ENCODE measurements at regions not wholly inside any gene's neighbourhood (a gene's known extent, or its start where the extent isn't known, plus 50 kb on each side); places are given as distances from the start of the nearest gene placed in this dataset.

DNA sequence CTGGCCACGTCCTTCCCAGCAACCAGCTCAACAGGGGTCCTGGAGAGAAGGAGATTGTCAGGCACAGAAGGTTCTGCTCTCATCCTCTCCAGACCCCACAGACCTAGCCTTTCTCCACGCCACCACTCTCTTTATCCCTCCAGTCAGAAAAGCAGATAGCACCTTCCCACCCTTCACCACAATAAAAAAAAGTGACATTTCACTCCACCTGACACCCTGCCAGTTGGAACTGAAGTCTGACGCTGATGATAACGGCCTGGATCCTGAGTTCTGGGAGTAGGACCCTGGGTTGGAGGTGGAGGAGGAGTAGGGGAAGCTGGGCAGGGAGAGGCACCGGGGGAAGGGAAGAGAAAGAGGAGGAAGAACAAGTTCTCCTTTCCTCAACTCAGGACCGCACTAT lies 127.5 kb upstream of the ANO1 start:
- Histone ChIP-seq H3K23me2 (ENCODE audit: insufficient read length, low read depth, low read length, poor library complexity, severe bottlenecking) (no peaks in the 10 kb centered on the region), H3K56ac (ENCODE audit: insufficient read length, low read depth, low read length) (no peak overlapping the region), H2BK5ac (ENCODE audit: insufficient read length, low read length) (no peak overlapping the region), H3K23ac (ENCODE audit: insufficient read length, low read depth, low read length) (no peak overlapping the region), H4K5ac (ENCODE audit: insufficient read length, low read depth, low read length) (no peak overlapping the region), H3K4ac (ENCODE audit: low read depth, low read length) (no peak overlapping the region), H3T11ph (ENCODE audit: low read length) (no peak overlapping the region), H4K20me1 (ENCODE audit: control insufficient read depth, insufficient read depth, insufficient read length) (no peaks in the 10 kb centered on the region), H2BK15ac (ENCODE audit: low read depth, low read length) (no peak overlapping the region), H2BK12ac (ENCODE audit: insufficient read length, low read depth, low read length) (no peak overlapping the region), H2AK5ac (ENCODE audit: insufficient read length, low read length) (no peak overlapping the region), H3K79me1 (ENCODE audit: insufficient read depth, low read depth, low read length, poor library complexity, severe bottlenecking) (no peaks in the 10 kb centered on the region), H3K27ac (ENCODE audit: insufficient read length, low read depth, low read length) (no peak overlapping the region), H3K9ac (ENCODE audit: extremely low read depth, insufficient read length, low read length) (no peak overlapping the region), H3K4me2 (ENCODE audit: insufficient read depth, insufficient read length, low read length) (no peak overlapping the region), H4K91ac (ENCODE audit: insufficient read length, low read depth, low read length) (no peak overlapping the region), H3K4me1 (ENCODE audit: insufficient read depth, low read length) (no peaks in the 10 kb centered on the region), H3K79me2 (ENCODE audit: insufficient read depth, low read length) (no peaks in the 10 kb centered on the region), H2BK120ac (ENCODE audit: low read depth, low read length, poor library complexity, severe bottlenecking) (no peak overlapping the region), H2BK20ac (ENCODE audit: low read depth, low read length, poor library complexity, severe bottlenecking) (no peak overlapping the region), H2AFZ (ENCODE audit: low read length) (no peak overlapping the region), H4K8ac (replicated peaks; ENCODE audit: insufficient read length, low read depth, low read length) (no peak overlapping the region), H3K14ac (ENCODE audit: insufficient read depth, low read length) (no peak overlapping the region), H3K18ac (ENCODE audit: insufficient read length, low read depth, low read length) (no peak overlapping the region), H3K9me3 (ENCODE audit: control insufficient read depth, low read depth, low read length) (no peaks in the 10 kb centered on the region), H3K27me3 (ENCODE audit: insufficient read depth, low read length) (no peaks in the 10 kb centered on the region)
- peaks cover 24 to 29% of the 10 kb centered on the region in 2 experiments for H3K4me1 Mint-ChIP-seq
- no peak overlapping the region for H3K4me3 Mint-ChIP-seq
- H3K27ac Mint-ChIP-seq, result no peak overlapping the region; a peak in 1 of 7 replicates
- peaks cover 4 to 9% of the 10 kb centered on the region in 2 experiments; a peak in 3 of 5 replicates for H3K9me3 Mint-ChIP-seq
- H3K36me3 Mint-ChIP-seq (ENCODE audit: insufficient read depth in 1 of 3, low read depth in 3 of 3), result peaks cover 0 to 3% (median 0%) of the 10 kb centered on the region in 3 experiments; a peak in 2 of 7 replicates
- TF ChIP-seq CTCF (conservative IDR thresholded peaks at IDR 0.05), result no peak
- no CpG with 5 or more reads among the region's 6 CpGs for WGBS (ENCODE audit: extremely low coverage, insufficient read length, low lambda C conversion rate)
- peaks cover 12% of the 10 kb centered on the region for H3K27me3 Mint-ChIP-seq (ENCODE audit: low read depth)
- DNase-seq, result no peak
